GM12878 (cell line): ENCODE measurements at regions not wholly inside any gene's neighbourhood (a gene's known extent, or its start where the extent isn't known, plus 50 kb on each side); places are given as distances from the start of the nearest gene placed in this dataset.

ENCODE experiments used
- IRF4 ChIP-seq: IDR thresholded peaks from 2 replicates; pipeline ENCODE4 v1.6.1; 2011; ENCODE audit warnings: low read depth, low read length
- LARP7 ChIP-seq: fragments of 450-650 bp; IDR thresholded peaks from 2 replicates; pipeline ENCODE4 v1.6.1; 2017; ENCODE audit warnings: mild to moderate bottlenecking
- RFX5 ChIP-seq: IDR thresholded peaks from 2 replicates; pipeline ENCODE4 v1.6.1; 2011; ENCODE audit warnings: low read depth, low read length, improper control_type of control experiment
- ZNF384 ChIP-seq: IDR thresholded peaks from 2 replicates; pipeline ENCODE4 v1.6.1; 2012; ENCODE audit warnings: low read depth, mild to moderate bottlenecking, low read length, improper control_type of control experiment, borderline replicate concordance
- TF ChIP-seq, protein P1 (sequence below): fragments of 450-650 bp; IDR thresholded peaks from 2 replicates; pipeline ENCODE4 v1.6.1; 2017; ENCODE audit warnings: mild to moderate bottlenecking, moderate library complexity
- TF ChIP-seq, protein P2 (sequence below): IDR thresholded peaks from 2 replicates; pipeline ENCODE4 v1.6.1; 2012; ENCODE audit warnings: low read depth, low read length, improper control_type of control experiment
- TF ChIP-seq, protein P3 (sequence below): IDR thresholded peaks from 2 replicates; pipeline ENCODE4 v1.6.1; 2012; ENCODE audit warnings: mild to moderate bottlenecking, low read depth, low read length
- TF ChIP-seq, protein P4 (sequence below), 3 experiments: IDR thresholded peaks in 2 of 3; conservative IDR thresholded peaks in 1 of 3; 2 replicates each; pipeline ENCODE4 v1.5.1; 2011; ENCODE audit warnings: low read depth in 3 of 3, low read length in 3 of 3, mild to moderate bottlenecking in 3 of 3, control low read depth in 2 of 3, moderate library complexity in 2 of 3, inconsistent platforms in 1 of 3, mixed read lengths in 1 of 3; ENCODE audit not compliant: control insufficient read depth in 2 of 3, insufficient read depth in 1 of 3; ENCODE audit errors: extremely low read depth in 1 of 3
- TF ChIP-seq, protein P5 (sequence below): fragments of 450-650 bp; formaldehyde crosslinking; IDR thresholded peaks from 2 replicates; pipeline ENCODE4 v1.4.0; 2020; ENCODE audit warnings: mild to moderate bottlenecking, moderate library complexity

DNA sequence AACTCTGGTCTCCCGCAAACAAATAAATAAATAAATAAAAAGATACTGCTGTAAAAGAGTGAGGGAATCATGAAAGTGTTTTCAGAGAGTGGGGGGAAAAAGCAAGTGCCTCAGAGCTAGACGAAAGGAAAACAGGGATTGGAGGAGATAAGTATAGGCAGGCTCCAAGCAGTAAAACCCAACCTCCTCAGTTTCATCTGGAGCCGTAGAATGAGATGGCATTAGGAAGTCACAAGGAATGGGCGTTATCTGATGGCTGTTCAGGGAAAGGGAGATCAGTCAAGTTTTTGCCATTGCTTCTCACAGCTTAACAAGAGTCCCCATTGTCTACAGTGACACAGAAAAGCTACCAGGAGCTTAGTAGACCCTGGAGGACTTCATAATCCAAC is 451.5 kb upstream of the PPP2R3A start (continued):
- TF ChIP-seq, protein P1, sequence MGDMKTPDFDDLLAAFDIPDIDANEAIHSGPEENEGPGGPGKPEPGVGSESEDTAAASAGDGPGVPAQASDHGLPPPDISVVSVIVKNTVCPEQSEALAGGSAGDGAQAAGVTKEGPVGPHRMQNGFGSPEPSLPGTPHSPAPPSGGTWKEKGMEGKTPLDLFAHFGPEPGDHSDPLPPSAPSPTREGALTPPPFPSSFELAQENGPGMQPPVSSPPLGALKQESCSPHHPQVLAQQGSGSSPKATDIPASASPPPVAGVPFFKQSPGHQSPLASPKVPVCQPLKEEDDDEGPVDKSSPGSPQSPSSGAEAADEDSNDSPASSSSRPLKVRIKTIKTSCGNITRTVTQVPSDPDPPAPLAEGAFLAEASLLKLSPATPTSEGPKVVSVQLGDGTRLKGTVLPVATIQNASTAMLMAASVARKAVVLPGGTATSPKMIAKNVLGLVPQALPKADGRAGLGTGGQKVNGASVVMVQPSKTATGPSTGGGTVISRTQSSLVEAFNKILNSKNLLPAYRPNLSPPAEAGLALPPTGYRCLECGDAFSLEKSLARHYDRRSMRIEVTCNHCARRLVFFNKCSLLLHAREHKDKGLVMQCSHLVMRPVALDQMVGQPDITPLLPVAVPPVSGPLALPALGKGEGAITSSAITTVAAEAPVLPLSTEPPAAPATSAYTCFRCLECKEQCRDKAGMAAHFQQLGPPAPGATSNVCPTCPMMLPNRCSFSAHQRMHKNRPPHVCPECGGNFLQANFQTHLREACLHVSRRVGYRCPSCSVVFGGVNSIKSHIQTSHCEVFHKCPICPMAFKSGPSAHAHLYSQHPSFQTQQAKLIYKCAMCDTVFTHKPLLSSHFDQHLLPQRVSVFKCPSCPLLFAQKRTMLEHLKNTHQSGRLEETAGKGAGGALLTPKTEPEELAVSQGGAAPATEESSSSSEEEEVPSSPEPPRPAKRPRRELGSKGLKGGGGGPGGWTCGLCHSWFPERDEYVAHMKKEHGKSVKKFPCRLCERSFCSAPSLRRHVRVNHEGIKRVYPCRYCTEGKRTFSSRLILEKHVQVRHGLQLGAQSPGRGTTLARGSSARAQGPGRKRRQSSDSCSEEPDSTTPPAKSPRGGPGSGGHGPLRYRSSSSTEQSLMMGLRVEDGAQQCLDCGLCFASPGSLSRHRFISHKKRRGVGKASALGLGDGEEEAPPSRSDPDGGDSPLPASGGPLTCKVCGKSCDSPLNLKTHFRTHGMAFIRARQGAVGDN, result no peak
- TF ChIP-seq RFX5, result no peak
- no peak for TF ChIP-seq IRF4
- TF ChIP-seq, protein P2, sequence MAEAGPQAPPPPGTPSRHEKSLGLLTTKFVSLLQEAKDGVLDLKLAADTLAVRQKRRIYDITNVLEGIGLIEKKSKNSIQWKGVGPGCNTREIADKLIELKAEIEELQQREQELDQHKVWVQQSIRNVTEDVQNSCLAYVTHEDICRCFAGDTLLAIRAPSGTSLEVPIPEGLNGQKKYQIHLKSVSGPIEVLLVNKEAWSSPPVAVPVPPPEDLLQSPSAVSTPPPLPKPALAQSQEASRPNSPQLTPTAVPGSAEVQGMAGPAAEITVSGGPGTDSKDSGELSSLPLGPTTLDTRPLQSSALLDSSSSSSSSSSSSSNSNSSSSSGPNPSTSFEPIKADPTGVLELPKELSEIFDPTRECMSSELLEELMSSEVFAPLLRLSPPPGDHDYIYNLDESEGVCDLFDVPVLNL, result no peak
- TF ChIP-seq LARP7, result no peak
- TF ChIP-seq, protein P3, sequence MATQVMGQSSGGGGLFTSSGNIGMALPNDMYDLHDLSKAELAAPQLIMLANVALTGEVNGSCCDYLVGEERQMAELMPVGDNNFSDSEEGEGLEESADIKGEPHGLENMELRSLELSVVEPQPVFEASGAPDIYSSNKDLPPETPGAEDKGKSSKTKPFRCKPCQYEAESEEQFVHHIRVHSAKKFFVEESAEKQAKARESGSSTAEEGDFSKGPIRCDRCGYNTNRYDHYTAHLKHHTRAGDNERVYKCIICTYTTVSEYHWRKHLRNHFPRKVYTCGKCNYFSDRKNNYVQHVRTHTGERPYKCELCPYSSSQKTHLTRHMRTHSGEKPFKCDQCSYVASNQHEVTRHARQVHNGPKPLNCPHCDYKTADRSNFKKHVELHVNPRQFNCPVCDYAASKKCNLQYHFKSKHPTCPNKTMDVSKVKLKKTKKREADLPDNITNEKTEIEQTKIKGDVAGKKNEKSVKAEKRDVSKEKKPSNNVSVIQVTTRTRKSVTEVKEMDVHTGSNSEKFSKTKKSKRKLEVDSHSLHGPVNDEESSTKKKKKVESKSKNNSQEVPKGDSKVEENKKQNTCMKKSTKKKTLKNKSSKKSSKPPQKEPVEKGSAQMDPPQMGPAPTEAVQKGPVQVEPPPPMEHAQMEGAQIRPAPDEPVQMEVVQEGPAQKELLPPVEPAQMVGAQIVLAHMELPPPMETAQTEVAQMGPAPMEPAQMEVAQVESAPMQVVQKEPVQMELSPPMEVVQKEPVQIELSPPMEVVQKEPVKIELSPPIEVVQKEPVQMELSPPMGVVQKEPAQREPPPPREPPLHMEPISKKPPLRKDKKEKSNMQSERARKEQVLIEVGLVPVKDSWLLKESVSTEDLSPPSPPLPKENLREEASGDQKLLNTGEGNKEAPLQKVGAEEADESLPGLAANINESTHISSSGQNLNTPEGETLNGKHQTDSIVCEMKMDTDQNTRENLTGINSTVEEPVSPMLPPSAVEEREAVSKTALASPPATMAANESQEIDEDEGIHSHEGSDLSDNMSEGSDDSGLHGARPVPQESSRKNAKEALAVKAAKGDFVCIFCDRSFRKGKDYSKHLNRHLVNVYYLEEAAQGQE, result no peak
- TF ChIP-seq ZNF384, result no peak
- TF ChIP-seq, protein P4, sequence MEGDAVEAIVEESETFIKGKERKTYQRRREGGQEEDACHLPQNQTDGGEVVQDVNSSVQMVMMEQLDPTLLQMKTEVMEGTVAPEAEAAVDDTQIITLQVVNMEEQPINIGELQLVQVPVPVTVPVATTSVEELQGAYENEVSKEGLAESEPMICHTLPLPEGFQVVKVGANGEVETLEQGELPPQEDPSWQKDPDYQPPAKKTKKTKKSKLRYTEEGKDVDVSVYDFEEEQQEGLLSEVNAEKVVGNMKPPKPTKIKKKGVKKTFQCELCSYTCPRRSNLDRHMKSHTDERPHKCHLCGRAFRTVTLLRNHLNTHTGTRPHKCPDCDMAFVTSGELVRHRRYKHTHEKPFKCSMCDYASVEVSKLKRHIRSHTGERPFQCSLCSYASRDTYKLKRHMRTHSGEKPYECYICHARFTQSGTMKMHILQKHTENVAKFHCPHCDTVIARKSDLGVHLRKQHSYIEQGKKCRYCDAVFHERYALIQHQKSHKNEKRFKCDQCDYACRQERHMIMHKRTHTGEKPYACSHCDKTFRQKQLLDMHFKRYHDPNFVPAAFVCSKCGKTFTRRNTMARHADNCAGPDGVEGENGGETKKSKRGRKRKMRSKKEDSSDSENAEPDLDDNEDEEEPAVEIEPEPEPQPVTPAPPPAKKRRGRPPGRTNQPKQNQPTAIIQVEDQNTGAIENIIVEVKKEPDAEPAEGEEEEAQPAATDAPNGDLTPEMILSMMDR (IDR thresholded peaks at IDR 0.05 in 2 of 3, conservative IDR thresholded peaks at IDR 0.05 in 1 of 3; ENCODE audit: control insufficient read depth in 2 of 3, extremely low read depth in 1 of 3, insufficient read depth in 1 of 3, low read depth in 3 of 3, low read length in 3 of 3), result no peak
- TF ChIP-seq, protein P5, sequence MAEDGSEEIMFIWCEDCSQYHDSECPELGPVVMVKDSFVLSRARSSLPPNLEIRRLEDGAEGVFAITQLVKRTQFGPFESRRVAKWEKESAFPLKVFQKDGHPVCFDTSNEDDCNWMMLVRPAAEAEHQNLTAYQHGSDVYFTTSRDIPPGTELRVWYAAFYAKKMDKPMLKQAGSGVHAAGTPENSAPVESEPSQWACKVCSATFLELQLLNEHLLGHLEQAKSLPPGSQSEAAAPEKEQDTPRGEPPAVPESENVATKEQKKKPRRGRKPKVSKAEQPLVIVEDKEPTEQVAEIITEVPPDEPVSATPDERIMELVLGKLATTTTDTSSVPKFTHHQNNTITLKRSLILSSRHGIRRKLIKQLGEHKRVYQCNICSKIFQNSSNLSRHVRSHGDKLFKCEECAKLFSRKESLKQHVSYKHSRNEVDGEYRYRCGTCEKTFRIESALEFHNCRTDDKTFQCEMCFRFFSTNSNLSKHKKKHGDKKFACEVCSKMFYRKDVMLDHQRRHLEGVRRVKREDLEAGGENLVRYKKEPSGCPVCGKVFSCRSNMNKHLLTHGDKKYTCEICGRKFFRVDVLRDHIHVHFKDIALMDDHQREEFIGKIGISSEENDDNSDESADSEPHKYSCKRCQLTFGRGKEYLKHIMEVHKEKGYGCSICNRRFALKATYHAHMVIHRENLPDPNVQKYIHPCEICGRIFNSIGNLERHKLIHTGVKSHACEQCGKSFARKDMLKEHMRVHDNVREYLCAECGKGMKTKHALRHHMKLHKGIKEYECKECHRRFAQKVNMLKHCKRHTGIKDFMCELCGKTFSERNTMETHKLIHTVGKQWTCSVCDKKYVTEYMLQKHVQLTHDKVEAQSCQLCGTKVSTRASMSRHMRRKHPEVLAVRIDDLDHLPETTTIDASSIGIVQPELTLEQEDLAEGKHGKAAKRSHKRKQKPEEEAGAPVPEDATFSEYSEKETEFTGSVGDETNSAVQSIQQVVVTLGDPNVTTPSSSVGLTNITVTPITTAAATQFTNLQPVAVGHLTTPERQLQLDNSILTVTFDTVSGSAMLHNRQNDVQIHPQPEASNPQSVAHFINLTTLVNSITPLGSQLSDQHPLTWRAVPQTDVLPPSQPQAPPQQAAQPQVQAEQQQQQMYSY, result no peak
- TF ChIP-seq, all 136 proteins: peak for 0
